B cell (primary cell): ENCODE measurements at regions not wholly inside any gene's neighbourhood (a gene's known extent, or its start where the extent isn't known, plus 50 kb on each side); places are given as distances from the start of the nearest gene placed in this dataset.

ENCODE experiments used
- ATAC-seq: fragments of 200-7000 bp; cut with Tn5 transposase; one replicate; pipeline ENCODE4 v1.10.0; 2021; ENCODE audit warnings: low read depth, mild to moderate bottlenecking, moderate number of reproducible peaks, moderate library complexity
- CTCF ChIA-PET: fragments of 350-600 bp; sonication (Branson Sonifier 250); formaldehyde crosslinking; loops from one replicate; lab custom pipeline; 2021; ENCODE audit warnings: antibody characterized with exemption, inconsistent platforms; lab: Charles Lee
- POLR2A ChIA-PET: fragments of 350-600 bp; sonication (Branson Sonifier 250); formaldehyde crosslinking; loops from one replicate; lab custom pipeline; 2021; ENCODE audit warnings: antibody characterized with exemption; lab: Charles Lee
- DNase-seq: peaks from one replicate; pipeline ENCODE4 v3.0.0; 2013
- H2AFZ ChIP-seq: 2 replicates; pipeline ENCODE4 v1.6.1; 2012; ENCODE audit warnings: mild to moderate bottlenecking, low read depth, low read length; ENCODE audit not compliant: insufficient read depth, poor library complexity, severe bottlenecking
- H3K27ac ChIP-seq, 2 donors: 1 replicate in 1 of 2; 2 replicates in 1 of 2; pipeline ENCODE4 v1.5.1; 2012 to 2013; ENCODE audit warnings: low read length in 2 of 2, mild to moderate bottlenecking in 2 of 2, moderate library complexity in 1 of 2
- H3K27me3 ChIP-seq, 4 experiments: fragments of 200-600 bp in 1 of 4; sonication (generic) in 1 of 4; replicated peaks in 1 of 4; 1 replicate in 2 of 4; 2 replicates in 2 of 4; pipeline versions ENCODE4 v1.6.1 to v1.7.0; 2013 to 2016; ENCODE audit warnings: low read length in 3 of 4, mild to moderate bottlenecking in 2 of 4, mixed read lengths in 1 of 4, moderate library complexity in 1 of 4; ENCODE audit not compliant: insufficient read depth in 4 of 4, control insufficient read depth in 3 of 4; ENCODE audit errors: control extremely low read depth in 1 of 4
- H3K36me3 ChIP-seq, 2 experiments: replicated peaks in 1 of 2; 1 replicate in 1 of 2; 2 replicates in 1 of 2; pipeline versions ENCODE4 v1.6.1 to v1.7.1; 2013; ENCODE audit warnings: low read length in 1 of 2; ENCODE audit not compliant: insufficient read depth in 2 of 2, control insufficient read depth in 1 of 2; ENCODE audit errors: control extremely low read depth in 1 of 2, extremely low read depth in 1 of 2
- H3K4me1 ChIP-seq, 2 donors: fragments of 200-600 bp in 1 of 2; sonication (generic) in 1 of 2; 1 replicate in 1 of 2; 2 replicates in 1 of 2; pipeline versions ENCODE4 v1.5.1 to v1.6.1; 2013 to 2017; ENCODE audit warnings: low read length in 2 of 2; ENCODE audit not compliant: control insufficient read depth in 2 of 2, insufficient read depth in 2 of 2
- H3K4me2 ChIP-seq: replicated peaks from 2 replicates; pipeline ENCODE3; 2012; ENCODE audit warnings: mild to moderate bottlenecking, low read depth, low read length; ENCODE audit not compliant: poor library complexity, severe bottlenecking
- H3K4me3 ChIP-seq, 5 experiments: fragments of 200-600 bp in 1 of 5; sonication (generic) in 1 of 5; 1 replicate in 3 of 5; 2 replicates in 2 of 5; pipeline versions ENCODE4 v1.5.1 to v1.7.0; 2011 to 2016; ENCODE audit warnings: low read length in 4 of 5, mild to moderate bottlenecking in 4 of 5, low read depth in 2 of 5, control low read depth in 1 of 5, moderate library complexity in 1 of 5; ENCODE audit not compliant: insufficient read depth in 1 of 5; ENCODE audit errors: control extremely low read depth in 1 of 5, extremely low read depth in 1 of 5
- H3K79me2 ChIP-seq: fragments of 200-600 bp; sonication (generic); one replicate; pipeline ENCODE4 v1.6.0; 2016; ENCODE audit warnings: low read length; ENCODE audit not compliant: control insufficient read depth, insufficient read depth
- H3K9ac ChIP-seq: fragments of 200-600 bp; sonication (generic); 2 replicates; pipeline ENCODE4 v1.6.1; 2017; ENCODE audit warnings: mild to moderate bottlenecking, low read length, moderate library complexity
- H3K9me3 ChIP-seq, 3 donors: one replicate each; pipeline versions ENCODE4 v1.6.1 to v1.7.1; 2013; ENCODE audit warnings: low read length in 2 of 3; ENCODE audit not compliant: control insufficient read depth in 2 of 3, insufficient read depth in 1 of 3; ENCODE audit errors: control extremely low read depth in 1 of 3
- H4K20me1 ChIP-seq: 2 replicates; pipeline ENCODE4 v1.6.0; 2012; ENCODE audit warnings: mild to moderate bottlenecking, low read length; ENCODE audit not compliant: insufficient read depth, control insufficient read depth, poor library complexity, severe bottlenecking
- H3K27ac Mint-ChIP-seq: one replicate; pipeline ENCODE4 v1.8.0; 2021; ENCODE audit warnings: mixed read lengths
- H3K27me3 Mint-ChIP-seq: one replicate; pipeline ENCODE4 v1.8.0; 2021; ENCODE audit warnings: mixed read lengths
- H3K4me1 Mint-ChIP-seq: one replicate; pipeline ENCODE4 v1.8.0; 2021; ENCODE audit warnings: mixed read lengths
- H3K4me3 Mint-ChIP-seq: one replicate; pipeline ENCODE4 v1.8.0; 2021; ENCODE audit warnings: mixed read lengths
- H3K9me3 Mint-ChIP-seq: one replicate; pipeline ENCODE4 v1.8.0; 2022; ENCODE audit warnings: mixed read lengths; ENCODE audit not compliant: insufficient read depth
- EZH2 ChIP-seq: IDR thresholded peaks from 2 replicates; pipeline ENCODE4 v1.6.1; 2012; ENCODE audit warnings: borderline replicate concordance, low read depth, mild to moderate bottlenecking, moderate library complexity, low read length; ENCODE audit not compliant: insufficient read depth, poor library complexity, severe bottlenecking
- WGBS: methylation state at CpG from one replicate; pipeline ENCODE4 v1.1.5; 2013; ENCODE audit warnings: missing lambda C conversion rate; ENCODE audit not compliant: insufficient coverage; 5-methylcytosine and 5-hydroxymethylcytosine counted together
- intact Hi-C: fragments of 100-400 bp; cut with micrococcal nuclease; formaldehyde crosslinking; loops from one replicate; pipeline ENCODE4 v1.10.0; 2022
- TF ChIP-seq, protein P1 (sequence below): fragments of 200-600 bp; IDR thresholded peaks from one replicate; pipeline ENCODE4 v1.8.0; 2022; ENCODE audit warnings: antibody characterized with exemption, mild to moderate bottlenecking

DNA sequence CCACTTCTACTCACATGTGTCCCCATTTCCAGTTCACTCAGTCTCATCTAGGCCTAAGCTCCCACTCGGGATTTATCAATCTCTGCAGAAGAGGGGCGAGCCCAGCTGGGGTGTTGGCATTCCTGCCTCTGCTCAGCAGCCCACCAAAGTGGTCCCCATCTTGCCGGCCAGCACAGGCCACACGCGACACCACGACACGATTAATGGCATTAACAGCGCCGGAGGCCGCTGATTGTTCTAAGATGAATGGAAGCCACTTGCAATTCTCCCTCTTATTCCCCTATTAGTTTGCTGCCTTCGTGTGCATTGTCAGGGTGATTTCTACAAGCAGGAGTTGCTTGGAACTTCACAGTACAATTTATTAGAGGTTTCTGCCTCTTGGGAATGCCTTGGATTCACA is 477.3 kb downstream of the SHQ1 start:
- Mint-ChIP-seq H3K4me1 (peaks cover 6% of the 10 kb centered on the region), H3K9me3 (no peaks in the 10 kb centered on the region), H3K27me3 (no peaks in the 10 kb centered on the region), H3K4me3 (no peak overlapping the region), H3K27ac (no peak overlapping the region)
- Histone ChIP-seq H3K9ac (no peak overlapping the region), H3K9me3 (no peaks in the 10 kb centered on the region), H3K4me1 (peaks cover 6 to 7% of the 10 kb centered on the region in 2 donors), H3K4me3 (no peak overlapping the region), H3K27me3 (no peaks in the 10 kb centered on the region), H3K27ac (no peak overlapping the region), H3K4me2 (no peak overlapping the region), H4K20me1 (no peaks in the 10 kb centered on the region), H2AFZ (no peak overlapping the region), H3K79me2 (no peaks in the 10 kb centered on the region), H3K36me3 (no peaks in the 10 kb centered on the region)
- ChIA-PET POLR2A (no interaction called here), CTCF (no interaction called here)
- no peak for DNase-seq
- TF ChIP-seq, protein P1, sequence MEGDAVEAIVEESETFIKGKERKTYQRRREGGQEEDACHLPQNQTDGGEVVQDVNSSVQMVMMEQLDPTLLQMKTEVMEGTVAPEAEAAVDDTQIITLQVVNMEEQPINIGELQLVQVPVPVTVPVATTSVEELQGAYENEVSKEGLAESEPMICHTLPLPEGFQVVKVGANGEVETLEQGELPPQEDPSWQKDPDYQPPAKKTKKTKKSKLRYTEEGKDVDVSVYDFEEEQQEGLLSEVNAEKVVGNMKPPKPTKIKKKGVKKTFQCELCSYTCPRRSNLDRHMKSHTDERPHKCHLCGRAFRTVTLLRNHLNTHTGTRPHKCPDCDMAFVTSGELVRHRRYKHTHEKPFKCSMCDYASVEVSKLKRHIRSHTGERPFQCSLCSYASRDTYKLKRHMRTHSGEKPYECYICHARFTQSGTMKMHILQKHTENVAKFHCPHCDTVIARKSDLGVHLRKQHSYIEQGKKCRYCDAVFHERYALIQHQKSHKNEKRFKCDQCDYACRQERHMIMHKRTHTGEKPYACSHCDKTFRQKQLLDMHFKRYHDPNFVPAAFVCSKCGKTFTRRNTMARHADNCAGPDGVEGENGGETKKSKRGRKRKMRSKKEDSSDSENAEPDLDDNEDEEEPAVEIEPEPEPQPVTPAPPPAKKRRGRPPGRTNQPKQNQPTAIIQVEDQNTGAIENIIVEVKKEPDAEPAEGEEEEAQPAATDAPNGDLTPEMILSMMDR: no peak
- TF ChIP-seq EZH2: no peak
- ATAC-seq: no peak
- intact Hi-C loops: no loop called here
- 99% methylated on average over 10 of the region's 11 CpGs for WGBS

DNA sequence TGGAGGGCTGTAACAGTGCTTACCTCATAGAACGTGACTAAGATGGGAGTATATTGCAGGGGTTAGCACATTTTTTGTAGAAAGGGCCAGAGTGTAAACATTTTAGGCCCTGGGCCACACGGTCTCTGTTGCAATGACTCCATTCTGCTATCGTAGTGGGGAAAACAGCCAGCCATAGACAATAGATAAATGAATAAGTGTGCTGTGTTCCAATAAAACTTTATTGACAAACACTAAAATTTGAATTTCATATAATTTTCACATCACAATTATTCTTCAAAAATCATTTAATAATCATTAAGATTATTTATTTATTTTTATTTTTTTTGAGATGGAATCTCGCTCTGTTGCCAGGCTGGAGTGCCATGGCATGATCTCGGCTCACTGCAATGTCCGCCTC is 478.6 kb downstream of the SHQ1 start:
- no peaks in the 10 kb centered on the region for H4K20me1 ChIP-seq
- no peak overlapping the region for H2AFZ ChIP-seq
- ATAC-seq (no peak), DNase-seq (no peak)
- no peaks in the 10 kb centered on the region for H3K27me3 Mint-ChIP-seq
- H3K9ac ChIP-seq: no peak overlapping the region
- no peak overlapping the region for H3K27ac ChIP-seq
- no peaks in the 10 kb centered on the region for H3K9me3 Mint-ChIP-seq
- WGBS: 100% methylated on average over 1 of the region's 6 CpGs
- intact Hi-C loops: no loop called here
- TF ChIP-seq EZH2: no peak
- TF ChIP-seq, protein P1: no peak
- H3K4me3 Mint-ChIP-seq: no peak overlapping the region
- no peaks in the 10 kb centered on the region for H3K4me1 ChIP-seq
- no peak overlapping the region for H3K4me3 ChIP-seq
- H3K79me2 ChIP-seq: no peaks in the 10 kb centered on the region
- H3K4me1 Mint-ChIP-seq: no peaks in the 10 kb centered on the region
- H3K36me3 ChIP-seq: no peaks in the 10 kb centered on the region
- CTCF ChIA-PET: no interaction called here
- no peak overlapping the region for H3K4me2 ChIP-seq
- POLR2A ChIA-PET: no interaction called here
- H3K27me3 ChIP-seq: no peaks in the 10 kb centered on the region
- H3K9me3 ChIP-seq: no peaks in the 10 kb centered on the region
- H3K27ac Mint-ChIP-seq: no peak overlapping the region
